Activated T-helper 2 cell treated with anti-CD3 and anti-CD28 coated beads, Interferon-gamma antibody, Interleukin-2, Interleukin-4, amounts not matched to agents 10 μg/mL and 5 μg/mL and 100 μg/mL, durations not matched to agents 14 hours and 24 hours and 36 hours (primary cell): ENCODE measurements at regions not wholly inside any gene's neighbourhood (a gene's known extent, or its start where the extent isn't known, plus 50 kb on each side); places are given as distances from the start of the nearest gene placed in this dataset.

Experiments
- DNase-seq: peaks from one replicate; pipeline ENCODE4 v3.0.0; 2021; ENCODE audit warnings: low spot score
- H3K27ac Mint-ChIP-seq: one replicate; pipeline ENCODE4 v1.8.0; 2021; ENCODE audit warnings: mixed read lengths
- H3K27me3 Mint-ChIP-seq: one replicate; pipeline ENCODE4 v1.8.0; 2021; ENCODE audit warnings: low read depth, mixed read lengths
- H3K36me3 Mint-ChIP-seq: one replicate; pipeline ENCODE4 v1.8.0; 2021; ENCODE audit warnings: low read depth, mixed read lengths
- H3K4me1 Mint-ChIP-seq: one replicate; pipeline ENCODE4 v1.8.0; 2021; ENCODE audit warnings: low read depth, mixed read lengths
- H3K4me3 Mint-ChIP-seq: one replicate; pipeline ENCODE4 v1.8.0; 2021; ENCODE audit warnings: low read depth, mild to moderate bottlenecking, moderate library complexity, mixed read lengths
- H3K9me3 Mint-ChIP-seq: one replicate; pipeline ENCODE4 v1.8.0; 2021; ENCODE audit warnings: mixed read lengths
- intact Hi-C: fragments of 100-400 bp; cut with micrococcal nuclease; formaldehyde crosslinking; loops from one replicate; pipeline ENCODE4 v1.15.1; 2023

DNA sequence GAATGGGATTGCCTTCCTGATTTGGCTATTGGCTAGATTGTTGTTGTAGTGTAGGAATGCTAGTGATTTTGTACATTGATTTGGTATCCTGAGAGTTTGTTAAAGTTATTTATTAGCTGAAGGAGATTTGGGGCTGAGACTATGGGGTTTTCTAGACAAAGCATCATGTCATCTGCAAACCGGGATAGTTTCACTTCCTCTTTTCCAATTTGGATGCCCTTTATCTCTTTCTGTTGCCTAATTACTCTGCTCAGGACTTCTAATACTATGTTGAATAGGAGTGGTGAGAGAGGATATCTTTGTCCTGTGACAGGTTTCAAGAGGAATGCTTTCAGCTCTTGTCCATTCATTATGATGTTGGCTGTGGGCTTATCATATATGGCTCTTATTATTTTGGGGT lies 265.7 kb upstream of the MGAT4C start:
- Mint-ChIP-seq H3K27ac (no peak overlapping the region), H3K4me1 (no peaks in the 10 kb centered on the region), H3K36me3 (no peaks in the 10 kb centered on the region), H3K9me3 (peaks cover 44% of the 10 kb centered on the region), H3K4me3 (no peak overlapping the region), H3K27me3 (no peaks in the 10 kb centered on the region)
- intact Hi-C loops: no loop called here
- no peak for DNase-seq

DNA sequence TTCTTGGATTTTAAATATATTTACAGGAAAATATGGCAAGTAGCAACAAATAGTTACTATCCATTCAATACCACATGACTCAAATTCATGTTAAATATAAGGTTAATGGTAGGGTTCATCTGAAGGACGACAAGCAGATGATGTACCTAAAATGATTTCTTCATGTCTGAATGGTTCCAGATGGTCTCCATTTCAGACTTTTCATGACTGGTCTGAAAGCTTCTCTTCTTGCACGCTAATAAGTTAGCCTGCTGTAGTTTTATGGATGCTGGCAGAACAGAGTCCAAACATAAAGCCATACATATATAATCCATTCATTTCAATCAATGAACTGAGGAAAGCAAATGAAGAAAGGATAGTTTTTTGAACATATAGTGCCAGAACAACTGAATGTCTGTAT lies 257.0 kb upstream of the MGAT4C start:
- Mint-ChIP-seq H3K27me3 (no peaks in the 10 kb centered on the region), H3K9me3 (peaks cover 22% of the 10 kb centered on the region), H3K4me1 (no peaks in the 10 kb centered on the region), H3K27ac (no peak overlapping the region), H3K36me3 (no peaks in the 10 kb centered on the region), H3K4me3 (no peak overlapping the region)
- no peak for DNase-seq
- intact Hi-C loops: no loop called here

DNA sequence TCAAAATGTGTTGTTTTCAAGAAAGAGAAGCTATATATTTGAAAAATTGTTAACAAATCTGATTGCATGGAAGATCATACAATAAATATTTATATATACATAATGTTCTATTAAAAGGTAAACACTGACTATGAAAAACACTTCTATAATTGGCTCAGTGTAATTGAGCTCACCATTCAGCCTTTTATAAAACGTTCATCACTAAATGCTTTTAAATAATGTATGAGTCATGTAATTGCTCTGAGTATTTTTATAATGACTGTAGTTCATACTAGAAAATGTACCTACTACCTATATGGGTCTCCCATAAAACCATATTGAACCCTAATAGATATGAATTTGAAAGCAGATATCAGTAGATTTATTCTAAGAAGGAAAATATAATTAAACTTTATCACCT lies 240.4 kb upstream of the MGAT4C start:
- Mint-ChIP-seq H3K36me3 (no peaks in the 10 kb centered on the region), H3K4me3 (no peak overlapping the region), H3K27ac (no peak overlapping the region), H3K9me3 (no peaks in the 10 kb centered on the region), H3K4me1 (no peaks in the 10 kb centered on the region), H3K27me3 (no peaks in the 10 kb centered on the region)
- intact Hi-C loops: no loop called here
- no peak for DNase-seq

DNA sequence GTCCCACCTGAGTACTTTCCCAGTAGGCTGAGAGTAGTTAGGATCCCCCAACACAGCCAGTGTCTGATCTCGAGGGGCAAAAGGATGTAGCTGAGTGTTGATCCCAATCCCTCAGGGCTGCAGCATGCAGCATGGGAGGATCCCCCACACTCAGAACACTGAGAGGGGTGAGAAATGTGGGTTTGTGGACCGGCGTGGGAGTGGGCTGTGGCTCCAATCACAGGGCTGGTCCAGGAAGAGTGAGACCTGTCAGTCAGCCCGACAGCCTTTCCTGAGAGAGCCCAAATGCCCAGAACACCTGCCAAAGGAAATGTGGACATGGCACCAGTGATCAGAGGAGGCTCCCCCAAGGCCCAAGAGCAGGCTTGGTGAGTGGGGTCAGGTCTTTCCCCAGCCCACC lies 228.3 kb upstream of the MGAT4C start:
- H3K27me3 Mint-ChIP-seq: no peaks in the 10 kb centered on the region
- H3K4me3 Mint-ChIP-seq: no peak overlapping the region
- H3K9me3 Mint-ChIP-seq: peaks cover 16% of the 10 kb centered on the region
- H3K4me1 Mint-ChIP-seq: no peaks in the 10 kb centered on the region
- intact Hi-C loops: no loop called here
- DNase-seq: no peak
- H3K36me3 Mint-ChIP-seq: no peaks in the 10 kb centered on the region
- H3K27ac Mint-ChIP-seq: no peak overlapping the region

DNA sequence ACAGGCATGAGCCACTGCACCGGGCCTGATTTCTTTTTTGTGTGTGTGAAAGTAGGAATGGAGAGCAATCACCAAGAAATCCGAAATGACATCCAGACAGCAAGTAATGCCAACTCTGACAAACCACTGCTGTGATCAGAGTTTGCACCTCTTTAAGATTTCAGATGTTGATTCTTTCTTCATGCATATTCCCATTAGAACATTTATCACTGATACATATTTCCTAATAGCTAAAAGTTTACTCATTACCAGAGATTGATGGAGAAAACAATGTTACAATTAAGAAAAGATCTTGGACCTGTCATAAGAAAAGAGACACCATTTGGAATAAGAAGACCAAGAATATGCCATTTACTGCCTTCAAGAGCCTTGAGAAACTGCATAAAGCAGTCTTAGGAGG lies 217.0 kb upstream of the MGAT4C start:
- Mint-ChIP-seq H3K27ac (no peak overlapping the region), H3K36me3 (no peaks in the 10 kb centered on the region), H3K4me1 (no peaks in the 10 kb centered on the region), H3K4me3 (no peak overlapping the region), H3K27me3 (no peaks in the 10 kb centered on the region), H3K9me3 (peaks cover 14% of the 10 kb centered on the region)
- no peak for DNase-seq
- intact Hi-C loops: no loop called here

DNA sequence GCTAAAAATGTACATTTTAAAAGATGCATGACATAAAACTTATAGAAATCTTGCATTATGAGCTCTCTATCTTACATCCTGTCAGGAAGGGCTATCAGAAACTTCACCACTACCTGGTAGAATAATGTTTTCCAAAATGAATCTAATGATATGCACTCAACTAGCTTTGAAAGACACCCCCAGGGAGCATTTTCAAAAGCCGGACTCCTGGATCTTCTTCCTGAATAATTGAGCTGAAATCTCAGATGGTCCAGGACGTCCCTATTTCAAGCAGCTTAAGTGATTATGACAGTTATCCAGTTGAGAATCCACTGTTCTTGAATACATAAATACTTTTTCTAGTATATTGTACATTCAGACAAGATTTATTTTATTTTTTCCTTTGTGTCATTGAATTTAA lies 200.6 kb upstream of the MGAT4C start:
- intact Hi-C loops: no loop called here
- H3K27me3 Mint-ChIP-seq: no peaks in the 10 kb centered on the region
- H3K4me1 Mint-ChIP-seq: no peaks in the 10 kb centered on the region
- H3K9me3 Mint-ChIP-seq: no peaks in the 10 kb centered on the region
- H3K27ac Mint-ChIP-seq: no peak overlapping the region
- H3K4me3 Mint-ChIP-seq: no peak overlapping the region
- no peaks in the 10 kb centered on the region for H3K36me3 Mint-ChIP-seq
- DNase-seq: no peak

DNA sequence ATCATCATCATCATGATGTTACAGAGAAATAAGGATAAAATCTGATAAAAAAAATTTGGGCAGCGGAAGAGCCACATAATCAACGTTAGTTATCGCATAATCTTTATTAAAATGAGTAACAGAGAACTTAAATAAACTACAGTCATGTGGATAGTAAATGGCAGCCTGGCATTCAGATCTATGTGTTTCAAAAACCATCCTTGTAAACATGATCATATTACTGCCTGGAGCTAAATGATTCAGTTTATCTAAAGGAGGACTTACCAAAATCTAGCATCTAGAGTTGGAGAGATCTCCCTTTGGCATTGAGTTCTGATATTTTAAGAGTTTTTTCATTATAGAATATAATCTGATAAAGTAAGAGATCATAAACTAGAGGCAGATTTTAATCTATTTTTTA lies 200.1 kb upstream of the MGAT4C start:
- Mint-ChIP-seq H3K27me3 (no peaks in the 10 kb centered on the region), H3K4me3 (no peak overlapping the region), H3K27ac (no peak overlapping the region), H3K36me3 (no peaks in the 10 kb centered on the region), H3K9me3 (no peaks in the 10 kb centered on the region), H3K4me1 (no peaks in the 10 kb centered on the region)
- DNase-seq: no peak
- intact Hi-C loops: no loop called here

DNA sequence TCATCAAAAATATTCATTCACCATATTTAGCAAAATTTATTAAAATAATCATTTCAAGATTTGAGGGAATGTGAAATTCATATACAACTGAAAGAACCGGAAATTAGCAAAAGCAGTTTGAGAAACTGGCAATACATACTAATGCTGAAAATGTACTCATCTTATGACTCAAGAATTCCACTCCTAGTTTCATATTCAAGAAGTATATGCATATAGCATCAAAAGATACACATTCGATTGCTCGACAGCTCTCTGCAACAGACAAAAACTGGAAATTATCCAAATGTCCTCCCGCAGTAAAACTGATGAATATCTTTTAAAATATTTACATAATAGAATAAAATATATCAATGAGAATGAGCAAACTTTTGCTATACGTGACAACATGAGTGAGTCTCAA lies 189.2 kb upstream of the MGAT4C start:
- Mint-ChIP-seq H3K9me3 (peaks cover 8% of the 10 kb centered on the region), H3K27me3 (no peaks in the 10 kb centered on the region), H3K27ac (no peak overlapping the region), H3K4me3 (no peak overlapping the region), H3K4me1 (no peaks in the 10 kb centered on the region), H3K36me3 (no peaks in the 10 kb centered on the region)
- intact Hi-C loops: no loop called here
- no peak for DNase-seq

DNA sequence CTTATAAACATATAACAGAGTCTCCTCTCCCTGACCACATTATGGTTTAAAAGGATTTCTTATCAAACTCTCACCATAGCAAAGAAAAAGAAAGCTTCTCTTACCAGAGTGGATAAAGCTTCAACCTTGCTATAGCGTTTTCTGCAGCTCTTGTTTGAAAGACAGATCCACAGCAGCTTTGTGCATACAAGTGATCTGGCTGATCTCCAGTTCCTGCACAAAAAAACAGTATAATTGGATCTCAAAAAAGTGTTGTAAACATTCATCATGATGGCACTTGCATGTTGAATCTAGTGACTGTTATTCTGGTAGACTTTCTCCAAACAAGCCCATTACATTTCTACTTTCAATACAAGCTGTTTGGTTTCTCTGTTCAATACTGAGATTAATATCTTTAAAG lies 178.9 kb upstream of the MGAT4C start:
- Mint-ChIP-seq H3K9me3 (peaks cover 32% of the 10 kb centered on the region), H3K4me3 (no peak overlapping the region), H3K4me1 (no peaks in the 10 kb centered on the region), H3K36me3 (no peaks in the 10 kb centered on the region), H3K27me3 (no peaks in the 10 kb centered on the region), H3K27ac (no peak overlapping the region)
- intact Hi-C loops: no loop called here
- DNase-seq: no peak

DNA sequence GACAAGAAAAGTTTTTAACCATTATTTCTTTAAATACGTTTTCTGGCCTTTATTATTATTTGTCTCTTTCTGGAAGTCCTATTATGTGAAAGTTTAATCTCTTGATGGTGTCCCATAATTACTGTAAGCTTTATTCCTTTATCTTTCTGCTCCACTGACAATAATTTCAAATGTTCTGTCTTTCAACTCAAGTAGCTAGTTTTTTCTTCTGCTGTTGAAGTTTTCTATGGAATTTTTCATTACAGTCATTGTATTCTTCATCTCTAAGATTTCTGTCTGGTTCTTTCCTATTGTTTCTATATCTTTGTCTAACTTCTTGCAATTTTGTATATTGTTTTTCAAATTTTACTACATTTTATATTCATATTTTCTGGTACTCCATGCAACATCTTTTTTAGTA lies 173.6 kb upstream of the MGAT4C start:
- peaks cover 40% of the 10 kb centered on the region for H3K9me3 Mint-ChIP-seq
- intact Hi-C loops: no loop called here
- no peaks in the 10 kb centered on the region for H3K36me3 Mint-ChIP-seq
- H3K4me3 Mint-ChIP-seq: no peak overlapping the region
- H3K4me1 Mint-ChIP-seq: no peaks in the 10 kb centered on the region
- DNase-seq: no peak
- no peak overlapping the region for H3K27ac Mint-ChIP-seq
- H3K27me3 Mint-ChIP-seq: no peaks in the 10 kb centered on the region

DNA sequence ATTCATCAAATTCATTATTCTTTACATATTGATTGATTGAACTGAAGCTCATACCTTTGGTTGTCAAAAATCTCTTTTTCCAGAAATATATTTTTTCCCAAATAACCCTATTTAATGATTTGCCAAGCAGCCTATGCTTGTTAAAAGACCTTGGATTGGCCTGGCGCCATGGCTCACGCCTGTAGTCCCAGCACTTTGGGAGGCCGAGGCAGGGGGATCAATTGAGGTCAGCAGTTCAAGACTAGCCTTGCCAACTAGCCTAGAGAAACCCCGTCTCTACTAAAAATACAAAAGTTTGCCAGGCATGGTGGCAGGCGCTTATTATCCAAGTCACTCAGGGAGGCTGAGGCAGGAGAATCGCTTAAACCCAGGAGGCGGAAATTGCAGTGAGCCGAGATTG lies 165.1 kb upstream of the MGAT4C start:
- Mint-ChIP-seq H3K27ac (no peak overlapping the region), H3K4me1 (no peaks in the 10 kb centered on the region), H3K9me3 (peaks cover 8% of the 10 kb centered on the region), H3K4me3 (no peak overlapping the region), H3K27me3 (no peaks in the 10 kb centered on the region), H3K36me3 (no peaks in the 10 kb centered on the region)
- intact Hi-C loops: no loop called here
- DNase-seq: no peak

DNA sequence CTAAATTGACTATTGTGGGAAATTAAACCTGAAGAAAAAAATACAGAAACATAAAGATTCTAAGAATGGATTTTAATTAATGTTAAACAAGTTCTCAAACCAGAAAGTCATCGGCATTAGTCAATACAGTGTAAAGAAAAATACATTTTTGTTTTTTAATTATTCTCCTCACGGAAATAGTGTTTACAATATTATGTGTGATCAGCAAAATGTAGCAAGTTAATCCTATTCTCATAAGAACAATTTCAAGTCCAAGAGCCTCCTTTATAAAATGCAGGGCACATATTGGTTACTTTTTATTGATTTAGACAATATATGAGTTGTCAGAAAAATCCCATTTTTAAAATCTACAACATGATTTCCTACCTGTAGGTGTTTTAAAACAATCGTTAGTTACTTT lies 158.0 kb upstream of the MGAT4C start:
- intact Hi-C loops: no loop called here
- no peaks in the 10 kb centered on the region for H3K27me3 Mint-ChIP-seq
- no peak overlapping the region for H3K27ac Mint-ChIP-seq
- H3K9me3 Mint-ChIP-seq: peaks cover 32% of the 10 kb centered on the region
- no peaks in the 10 kb centered on the region for H3K36me3 Mint-ChIP-seq
- DNase-seq: no peak
- H3K4me1 Mint-ChIP-seq: no peaks in the 10 kb centered on the region
- H3K4me3 Mint-ChIP-seq: no peak overlapping the region

DNA sequence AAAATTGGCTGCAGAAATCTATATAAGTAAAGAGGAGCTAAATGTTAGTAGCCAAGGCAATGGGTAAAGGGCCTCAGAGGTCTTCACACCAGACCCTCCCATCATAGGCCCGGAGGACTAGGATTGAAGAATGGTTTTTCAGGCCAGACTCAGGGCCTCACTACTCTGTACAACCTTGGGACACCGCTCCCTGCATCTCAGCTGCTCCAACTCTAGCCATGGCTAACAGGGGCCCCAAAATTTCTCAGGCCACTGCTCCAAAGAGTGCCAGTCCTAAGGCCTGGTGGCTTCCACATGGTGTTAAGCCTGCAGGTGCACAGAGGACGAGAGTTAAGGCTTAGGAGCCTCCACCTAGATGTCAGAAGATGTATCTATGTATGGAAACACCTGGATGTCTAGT lies 155.5 kb upstream of the MGAT4C start:
- no peaks in the 10 kb centered on the region for H3K36me3 Mint-ChIP-seq
- intact Hi-C loops: no loop called here
- no peak for DNase-seq
- no peak overlapping the region for H3K27ac Mint-ChIP-seq
- no peaks in the 10 kb centered on the region for H3K4me1 Mint-ChIP-seq
- H3K9me3 Mint-ChIP-seq: peaks cover 32% of the 10 kb centered on the region
- no peaks in the 10 kb centered on the region for H3K27me3 Mint-ChIP-seq
- H3K4me3 Mint-ChIP-seq: no peak overlapping the region

DNA sequence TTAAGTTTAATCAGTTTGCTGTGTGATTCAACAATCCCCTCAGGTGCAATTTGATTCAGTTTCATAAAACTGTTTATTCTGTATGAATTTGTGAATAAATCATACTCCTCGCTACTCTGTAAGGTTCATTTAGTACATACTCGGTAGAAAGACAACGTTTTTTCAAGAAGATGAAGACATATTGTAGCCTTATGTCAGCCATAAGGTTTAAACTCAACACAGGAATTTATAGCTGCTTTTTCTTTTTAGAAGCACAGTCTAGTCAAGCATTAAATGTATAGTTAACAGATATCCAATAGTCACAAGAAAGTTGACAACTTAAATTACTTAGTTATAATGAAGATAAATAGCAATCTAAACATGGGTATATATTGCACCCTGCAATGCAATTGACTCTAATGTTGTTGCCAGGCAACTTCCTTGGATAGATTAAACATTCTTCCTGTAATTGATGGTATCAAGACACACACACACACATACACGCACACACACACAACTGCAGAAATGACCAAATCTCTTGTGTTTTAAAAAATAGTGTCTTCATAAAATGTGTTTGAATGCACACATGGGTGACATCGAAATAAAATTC lies 151.5 kb upstream of the MGAT4C start:
- DNase-seq: no peak
- intact Hi-C loops: no loop called here
- Mint-ChIP-seq H3K27me3 (no peaks in the 10 kb centered on the region), H3K9me3 (peaks cover 17% of the 10 kb centered on the region), H3K4me1 (no peaks in the 10 kb centered on the region), H3K27ac (no peak overlapping the region), H3K4me3 (no peak overlapping the region), H3K36me3 (no peaks in the 10 kb centered on the region)
